GM18867 (cell line): ENCODE measurements at regions not wholly inside any gene's neighbourhood (a gene's known extent, or its start where the extent isn't known, plus 50 kb on each side); places are given as distances from the start of the nearest gene placed in this dataset.
"Not testable (repeated sequence)": the region's sequence is repeated elsewhere in the genome, so short reads cannot be mapped to it uniquely, and the experiment has no call there.

ENCODE experiments used
- ATAC-seq: cut with Tn5 transposase; IDR thresholded peaks from one replicate; pipeline ENCODE4 v1.9.1; 2021; ENCODE audit warnings: mild to moderate bottlenecking, moderate library complexity; ENCODE audit not compliant: unreplicated experiment

GRCh38 chr3:177646749-177647148 lies 449.5 kb upstream of the TBL1XR1 start:
- ATAC-seq, result no peak

GRCh38 chr3:177647341-177647740 lies 450.1 kb upstream of the TBL1XR1 start:
- no peak for ATAC-seq

- ATAC-seq, result no peak
Observed at GRCh38 chr3:177647876-177648275, 450.6 kb upstream of the TBL1XR1 start.

- peak; percentile 68 for ATAC-seq
Observed at GRCh38 chr3:177652556-177653291, 455.4 kb upstream of the TBL1XR1 start.

- ATAC-seq, result no peak
Observed at GRCh38 chr3:177657243-177657642, 460.0 kb upstream of the TBL1XR1 start.

GRCh38 chr3:177658354-177658753 lies 461.1 kb upstream of the TBL1XR1 start:
- no peak for ATAC-seq

GRCh38 chr3:177664380-177665103 lies 467.3 kb upstream of the TBL1XR1 start:
- ATAC-seq, result not testable (repeated sequence)

GRCh38 chr3:177665122-177665808 lies 468.0 kb upstream of the TBL1XR1 start:
- ATAC-seq, result no peak

GRCh38 chr3:177672252-177672911 lies 475.1 kb upstream of the TBL1XR1 start:
- ATAC-seq, result no peak

GRCh38 chr3:177673112-177673914 lies 476.0 kb upstream of the TBL1XR1 start:
- no peak for ATAC-seq

GRCh38 chr3:177674186-177674585 lies 476.9 kb upstream of the TBL1XR1 start:
- no peak for ATAC-seq

GRCh38 chr3:177676148-177676547 lies 478.9 kb upstream of the TBL1XR1 start:
- no peak for ATAC-seq

GRCh38 chr3:177676947-177677587 lies 479.8 kb upstream of the TBL1XR1 start:
- ATAC-seq, result no peak

- peak; percentile 73 for ATAC-seq
Observed at GRCh38 chr3:177679568-177680471, 482.5 kb upstream of the TBL1XR1 start.

- no peak for ATAC-seq
Observed at GRCh38 chr3:177680472-177680821, 483.2 kb upstream of the TBL1XR1 start.

- ATAC-seq, result no peak
Observed at GRCh38 chr3:177681156-177681555, 483.9 kb upstream of the TBL1XR1 start.

- peak; percentile 53 for ATAC-seq
Observed at GRCh38 chr3:177681852-177682251, 484.6 kb upstream of the TBL1XR1 start.

- ATAC-seq, result no peak
Observed at GRCh38 chr3:177683586-177683985, 486.3 kb upstream of the TBL1XR1 start.

GRCh38 chr3:177686671-177687070 lies 489.4 kb upstream of the TBL1XR1 start:
- no peak for ATAC-seq
